GM12873 (cell line): ENCODE measurements at regions not wholly inside any gene's neighbourhood (a gene's known extent, or its start where the extent isn't known, plus 50 kb on each side); places are given as distances from the start of the nearest gene placed in this dataset.

ENCODE experiments used
- CTCF ChIP-seq: IDR thresholded peaks from 2 replicates; pipeline ENCODE4 v1.5.1; 2012; ENCODE audit warnings: low read depth, mild to moderate bottlenecking, moderate library complexity, low read length, control low read depth; ENCODE audit not compliant: insufficient read depth; ENCODE audit errors: missing control alignments

- TF ChIP-seq CTCF: no peak
Measured at GRCh38 chr2:150036622-150037021, 449.0 kb upstream of the MMADHC start.

- TF ChIP-seq CTCF: no peak
Measured at GRCh38 chr2:150034665-150035064, 447.1 kb upstream of the MMADHC start.

- TF ChIP-seq CTCF: no peak
Measured at GRCh38 chr2:150030436-150031190, 443.0 kb upstream of the MMADHC start.

- TF ChIP-seq CTCF: no peak
Measured at GRCh38 chr2:150028322-150028721, 440.7 kb upstream of the MMADHC start.

DNA sequence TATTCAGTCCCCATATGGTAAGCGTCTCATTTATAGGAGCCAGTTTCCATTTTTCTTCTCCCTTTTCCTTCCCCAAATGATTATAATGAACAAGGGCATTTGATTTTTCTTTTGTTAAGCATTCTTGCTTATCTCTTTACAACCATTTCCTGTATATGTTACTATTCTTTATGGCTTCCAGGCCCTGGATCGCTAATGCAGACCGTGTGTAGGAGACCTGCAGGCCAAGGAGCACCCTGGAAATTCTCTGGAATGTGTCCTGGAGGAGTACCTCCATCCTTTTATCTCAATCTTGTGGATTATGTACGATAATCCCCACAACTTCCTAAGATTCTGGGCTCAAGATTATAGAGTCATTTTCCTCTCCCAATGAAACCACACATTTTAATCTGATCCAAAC is 439.6 kb upstream of the MMADHC start:
- no peak for TF ChIP-seq CTCF

DNA sequence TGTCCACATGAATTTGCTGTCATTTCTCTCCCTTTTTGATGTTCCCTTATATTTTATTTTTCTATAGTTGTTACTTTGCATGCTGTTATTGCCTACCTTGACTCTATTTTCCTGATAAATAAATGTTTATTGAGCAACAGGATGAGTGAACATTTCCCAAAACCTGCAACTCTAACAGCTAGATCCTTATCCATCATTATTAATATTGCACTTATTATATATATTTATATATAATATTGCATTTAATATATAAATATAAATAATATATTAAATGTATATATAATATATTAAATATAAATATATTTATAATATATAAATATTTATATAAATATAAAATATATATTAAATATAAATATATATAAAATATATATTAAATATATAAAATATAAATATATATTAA is 436.1 kb upstream of the MMADHC start:
- TF ChIP-seq CTCF: no peak

GRCh38 chr2:150023044-150023443 is 435.5 kb upstream of the MMADHC start:
- TF ChIP-seq CTCF: no peak
